GM18499 (cell line): ENCODE measurements at regions not wholly inside any gene's neighbourhood (a gene's known extent, or its start where the extent isn't known, plus 50 kb on each side); places are given as distances from the start of the nearest gene placed in this dataset.
"Not testable (repeated sequence)": the region's sequence is repeated elsewhere in the genome, so short reads cannot be mapped to it uniquely, and the experiment has no call there.

ENCODE experiments used
- ATAC-seq: cut with Tn5 transposase; IDR thresholded peaks from one replicate; pipeline ENCODE4 v1.9.1; 2021; ENCODE audit warnings: moderate number of reproducible peaks; ENCODE audit not compliant: insufficient read depth, unreplicated experiment

DNA sequence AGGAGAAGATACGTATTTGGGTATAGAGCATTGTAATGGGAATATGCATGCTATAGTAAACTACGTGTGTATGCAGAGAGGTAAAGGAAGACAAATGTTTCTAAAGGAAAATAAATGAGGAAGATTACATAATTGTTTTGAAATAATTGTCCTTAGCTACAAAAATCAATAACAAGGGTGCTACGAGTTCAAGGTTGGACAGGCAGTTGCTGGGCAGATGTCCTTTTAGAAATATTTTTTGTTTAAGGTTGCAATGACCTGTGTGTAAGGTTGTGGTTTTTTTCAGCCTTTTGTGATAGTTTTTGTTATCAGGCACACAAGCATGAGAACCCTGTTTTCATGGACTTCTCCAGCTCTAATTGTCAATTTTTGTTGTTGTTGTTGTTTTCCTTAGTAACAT is 1304.1 kb upstream of the CHAC2 start:
- ATAC-seq: no peak

DNA sequence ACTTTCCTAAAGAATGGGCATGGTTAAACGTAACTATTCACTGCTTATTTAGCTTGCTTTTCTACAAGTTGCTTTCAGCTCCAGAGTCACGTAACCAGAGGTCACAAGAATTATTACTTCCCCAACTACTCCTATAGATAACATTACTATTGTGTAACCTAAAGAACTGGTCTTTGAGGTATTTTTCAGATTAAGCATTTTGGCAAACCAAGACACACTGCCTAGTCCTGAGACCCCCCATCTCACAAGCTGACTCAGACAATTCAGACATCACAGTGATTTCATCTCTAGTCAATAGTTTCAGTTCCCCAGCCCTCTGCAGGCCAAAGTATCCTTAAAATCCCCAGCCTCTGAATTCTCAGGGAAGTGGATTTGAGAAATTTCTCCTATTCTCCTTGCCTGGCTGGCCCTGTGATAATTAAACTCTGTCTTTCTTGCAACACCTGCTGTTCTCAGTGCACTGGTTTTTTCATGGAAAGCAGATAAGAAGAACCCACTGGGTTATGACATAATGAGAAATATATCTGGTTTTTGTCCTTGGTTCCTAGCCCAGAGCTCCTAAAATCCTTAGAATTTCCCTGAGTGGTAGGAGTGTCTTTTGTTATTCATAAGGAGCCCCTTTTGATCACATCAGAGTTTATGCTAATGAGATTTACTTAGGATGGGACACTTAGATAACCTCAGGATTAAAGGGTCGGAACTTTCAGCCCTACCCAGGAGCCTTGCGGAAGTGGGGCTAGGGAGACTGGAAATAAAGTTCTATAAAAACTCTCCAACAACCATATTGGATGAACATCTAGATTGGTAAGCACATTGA is 1310.8 kb upstream of the CHAC2 start:
- ATAC-seq: no peak

DNA sequence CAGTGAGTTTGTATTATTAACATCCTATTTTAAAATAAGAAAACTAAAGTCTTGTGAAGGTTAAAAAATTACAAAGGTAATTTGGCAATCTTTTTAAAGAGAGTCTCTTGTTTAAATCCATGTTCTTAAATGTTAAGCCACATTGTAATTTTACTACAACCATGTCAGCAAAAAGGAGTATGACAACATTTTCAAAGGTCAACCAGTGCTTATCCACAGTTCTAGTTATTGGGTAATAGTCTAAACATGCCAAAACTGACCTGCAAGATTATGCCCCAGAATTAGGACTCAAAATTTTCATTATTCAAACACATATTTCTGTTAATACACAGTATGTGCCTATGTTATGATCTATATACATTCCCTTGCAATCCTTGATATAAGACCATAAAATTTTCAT is 1312.6 kb upstream of the CHAC2 start:
- ATAC-seq: no peak

GRCh38 chr2:52452201-52452600 is 1315.4 kb upstream of the CHAC2 start:
- ATAC-seq: no peak

DNA sequence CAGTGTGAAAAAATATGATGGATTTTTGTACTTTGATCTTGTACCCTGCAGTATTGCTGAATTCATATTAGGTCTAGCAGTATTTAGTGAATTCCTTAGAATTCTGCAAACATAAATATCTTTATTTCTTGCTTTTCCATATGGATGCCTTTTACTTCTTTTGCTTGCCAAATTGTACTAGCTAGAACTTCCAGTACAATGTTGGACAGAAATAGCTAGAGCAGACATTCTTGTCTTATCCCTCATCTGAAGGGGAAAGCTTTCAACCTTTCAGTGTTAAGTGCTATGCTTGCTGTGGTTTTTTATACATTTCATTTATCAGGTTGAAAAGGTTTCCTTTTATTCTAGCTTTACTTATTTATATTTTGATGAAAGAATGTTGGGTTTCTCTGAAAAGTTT is 1321.9 kb upstream of the CHAC2 start:
- no peak for ATAC-seq

DNA sequence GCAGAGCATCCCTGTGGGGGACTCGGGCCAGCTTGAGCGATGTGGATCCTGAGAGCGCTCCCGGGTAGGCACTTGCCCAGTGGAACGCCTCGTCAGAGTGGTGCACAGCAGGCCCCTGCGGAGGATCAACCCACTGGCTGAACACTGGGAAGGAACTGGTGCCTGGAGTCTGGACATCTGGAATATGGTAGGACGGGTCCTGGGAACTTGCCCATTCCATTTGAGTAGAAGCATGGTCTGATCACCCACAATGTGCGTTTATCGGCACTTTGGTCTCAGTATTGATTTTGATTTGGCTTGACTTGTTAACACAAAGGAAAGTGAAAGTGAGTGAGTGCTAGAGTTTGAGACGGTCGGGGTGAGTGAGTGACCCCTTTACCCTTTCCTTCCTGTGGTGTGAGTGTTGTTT is 1336.2 kb upstream of the CHAC2 start:
- ATAC-seq: no peak

DNA sequence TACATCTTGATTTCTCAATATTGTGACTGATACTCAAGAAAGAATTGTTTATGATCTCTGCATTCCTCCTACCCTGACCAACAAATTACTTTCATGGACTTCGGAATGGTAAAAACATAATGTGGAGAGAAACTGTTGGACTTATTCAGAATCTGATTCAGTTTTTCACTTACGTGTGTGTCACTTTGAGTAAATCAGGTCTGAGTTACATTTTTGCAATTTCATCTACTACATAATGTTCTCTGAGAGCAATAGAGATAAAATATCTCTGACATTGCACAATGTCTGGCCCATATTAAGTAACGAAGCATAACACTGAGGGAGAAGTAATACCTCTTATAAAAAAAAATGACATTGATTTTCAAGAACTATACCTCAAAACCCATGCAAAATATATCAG is 1337.9 kb upstream of the CHAC2 start:
- ATAC-seq: no peak

DNA sequence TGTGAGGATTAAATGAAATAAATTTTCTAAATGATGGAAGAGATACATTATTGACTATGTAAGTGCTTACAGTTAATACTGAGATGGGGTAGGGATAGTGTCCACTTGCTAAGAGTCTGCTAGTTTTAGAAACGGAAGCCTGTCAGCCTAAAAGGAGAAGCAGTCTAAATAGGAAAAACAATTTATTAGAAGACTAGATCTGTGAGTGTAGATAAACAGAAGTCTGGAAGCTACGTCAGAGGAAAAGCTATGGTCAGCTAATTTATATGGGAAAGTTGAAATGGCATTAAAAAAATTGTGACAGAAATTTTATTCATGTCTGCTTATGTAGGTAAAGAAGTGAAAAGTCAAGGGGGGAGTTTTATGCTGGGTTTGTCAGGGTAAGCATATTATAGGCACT is 1338.4 kb upstream of the CHAC2 start:
- ATAC-seq: no peak

GRCh38 chr2:52428224-52428623 is 1339.4 kb upstream of the CHAC2 start:
- no peak for ATAC-seq

- no peak for ATAC-seq
These were observed 1343.9 kb upstream of the CHAC2 start for GRCh38 chr2:52423655-52424054.

GRCh38 chr2:52423111-52423510 is 1344.5 kb upstream of the CHAC2 start:
- ATAC-seq: no peak

- ATAC-seq: no peak
These were observed 1351.3 kb upstream of the CHAC2 start for GRCh38 chr2:52416340-52416739.

GRCh38 chr2:52414561-52415295 is 1352.9 kb upstream of the CHAC2 start:
- no peak for ATAC-seq

DNA sequence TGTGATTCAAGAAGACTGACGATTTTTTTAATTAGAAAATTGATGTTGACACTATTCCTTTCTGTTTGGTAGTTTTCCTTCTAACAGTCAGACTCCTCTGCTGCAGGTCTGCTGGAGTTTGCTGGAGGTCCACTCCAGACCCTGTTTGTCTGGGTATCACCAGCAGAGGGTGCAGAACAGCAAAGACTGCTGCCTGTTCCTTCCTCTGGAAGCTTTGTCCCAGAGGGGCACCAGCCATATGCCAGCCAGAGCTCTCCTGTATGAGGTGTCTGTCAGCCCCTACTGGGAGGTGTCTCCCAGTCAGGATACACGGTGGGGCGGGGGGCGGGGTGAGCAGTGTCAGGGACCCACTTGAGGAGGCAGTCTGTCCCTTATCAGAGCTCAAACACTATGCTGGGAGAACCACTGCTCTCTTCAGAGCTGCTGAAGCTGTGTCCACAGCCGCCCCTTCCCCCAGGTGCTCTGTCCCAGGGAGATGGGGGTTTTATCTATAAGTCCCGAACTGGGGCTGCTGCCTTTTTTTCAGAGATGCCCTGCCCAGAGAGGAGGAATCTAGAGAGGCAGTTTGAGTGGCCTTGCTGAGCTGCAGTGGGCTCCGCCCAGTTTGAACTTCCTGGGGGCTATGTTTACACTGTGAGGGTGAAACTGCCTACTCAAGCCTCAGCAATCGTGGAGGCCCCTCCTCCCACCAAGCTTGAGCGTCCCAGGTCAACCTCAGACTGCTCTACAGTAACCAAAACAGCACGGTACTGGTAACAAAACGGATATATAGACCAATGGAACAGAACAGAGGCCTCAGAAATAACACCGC is 1358.1 kb upstream of the CHAC2 start:
- ATAC-seq: not testable (repeated sequence)

DNA sequence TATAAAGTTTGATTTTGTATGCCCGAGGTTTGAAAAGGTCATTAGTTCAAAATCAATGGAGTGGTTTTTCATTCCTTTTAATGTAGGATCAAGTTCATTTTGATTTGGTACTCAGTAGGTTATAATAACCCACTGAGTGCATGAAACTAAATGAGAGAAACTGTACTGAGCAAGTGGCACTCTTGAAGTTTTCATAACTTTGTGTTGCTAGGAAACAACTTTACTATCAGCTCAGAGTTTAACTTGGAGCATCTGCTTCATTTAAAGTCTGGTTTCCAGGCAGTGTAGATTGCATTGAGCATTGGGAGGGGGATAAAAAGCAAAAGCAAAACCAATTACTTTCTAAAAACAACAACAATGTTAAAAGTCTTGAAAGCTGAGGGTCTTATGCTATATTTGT is 1361.6 kb upstream of the CHAC2 start:
- no peak for ATAC-seq

- no peak for ATAC-seq
These were observed 1362.7 kb upstream of the CHAC2 start for GRCh38 chr2:52404866-52405265.

- ATAC-seq: no peak
These were observed 1363.6 kb upstream of the CHAC2 start for GRCh38 chr2:52404046-52404445.

GRCh38 chr2:52402128-52402527 is 1365.5 kb upstream of the CHAC2 start:
- ATAC-seq: no peak

- ATAC-seq: no peak
These were observed 1364.9 kb upstream of the NRXN1 start for GRCh38 chr2:52396836-52397235.

GRCh38 chr2:52395912-52396311 is 1364.0 kb upstream of the NRXN1 start:
- no peak for ATAC-seq

DNA sequence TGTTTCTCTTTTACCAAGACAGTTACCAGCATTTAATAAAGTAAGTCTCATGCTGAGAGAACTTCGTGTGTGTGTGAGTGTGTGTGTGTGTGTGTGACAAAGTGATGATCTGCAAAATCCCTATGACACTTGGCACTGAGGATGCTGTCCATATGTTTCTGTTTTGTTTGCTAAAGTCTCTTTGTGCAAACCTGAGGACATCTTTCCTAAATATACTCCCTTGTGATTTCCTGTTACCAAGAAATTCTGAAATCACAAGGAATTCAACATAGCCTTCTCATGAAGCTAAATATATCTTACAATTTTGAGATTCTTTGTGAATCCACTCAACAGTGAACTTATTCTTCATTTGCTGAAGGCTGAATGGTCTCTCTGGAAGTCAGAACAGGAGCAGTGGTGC is 1359.7 kb upstream of the NRXN1 start:
- no peak for ATAC-seq
